Sigmoid colon (tissue), 6 donors: ENCODE measurements at regions not wholly inside any gene's neighbourhood (a gene's known extent, or its start where the extent isn't known, plus 50 kb on each side); places are given as distances from the start of the nearest gene placed in this dataset.

ENCODE experiments used
- DNase-seq: peaks from one replicate; pipeline ENCODE4 v3.0.0-alpha.2; 2019
- H3K27ac ChIP-seq, 4 donors: fragments of 200-600 bp; sonication (generic); one replicate each; pipeline ENCODE4 v1.5.1; 2016 to 2019; ENCODE audit warnings: mild to moderate bottlenecking in 1 of 4
- H3K27me3 ChIP-seq, 3 donors: fragments of 200-600 bp; sonication (generic); one replicate each; pipeline ENCODE4 v1.5.1; 2019; ENCODE audit warnings: mild to moderate bottlenecking in 1 of 3
- H3K36me3 ChIP-seq, 4 donors: fragments of 200-600 bp; sonication (generic); one replicate each; pipeline ENCODE4 v1.5.1; 2016 to 2019
- H3K4me1 ChIP-seq, 4 donors: fragments of 200-600 bp; sonication (generic); one replicate each; pipeline ENCODE4 v1.5.1; 2017 to 2019
- H3K4me3 ChIP-seq, 4 donors: fragments of 200-600 bp; sonication (generic); one replicate each; pipeline ENCODE4 v1.5.1; 2017 to 2019; ENCODE audit warnings: mild to moderate bottlenecking in 2 of 4, moderate library complexity in 1 of 4
- H3K9me3 ChIP-seq, 4 donors: fragments of 200-600 bp in 3 of 4; sonication (generic) in 3 of 4; one replicate each; pipeline versions ENCODE4 v1.5.1 to v1.6.1; 2013 to 2019
- EP300 ChIP-seq, 4 donors: sonication (generic); formaldehyde crosslinking; IDR thresholded peaks; one replicate each; pipeline ENCODE4 v1.6.1; 2017; ENCODE audit warnings: antibody characterized with exemption in 4 of 4
- POLR2A ChIP-seq, 2 donors: fragments of 450-650 bp; IDR thresholded peaks; one replicate each; pipeline ENCODE4 v1.6.1; 2016; ENCODE audit warnings: antibody characterized with exemption in 2 of 2, mild to moderate bottlenecking in 2 of 2, moderate library complexity in 2 of 2
- POLR2AphosphoS5 ChIP-seq, 4 donors: sonication (generic); formaldehyde crosslinking; IDR thresholded peaks; one replicate each; pipeline ENCODE4 v1.6.1; 2017; ENCODE audit warnings: antibody characterized with exemption in 4 of 4
- WGBS, 2 donors: extraction: QIAGEN DNeasy Blood & Tissue Kit; methylation state at CpG; one replicate each; pipeline ENCODE4 v1.1.7; 2013; 5-methylcytosine and 5-hydroxymethylcytosine counted together
- intact Hi-C: fragments of 100-400 bp; cut with DNase I; formaldehyde crosslinking; loops from one replicate; pipeline ENCODE4 v1.15.1; 2023
- TF ChIP-seq, protein P1 (sequence below), 4 experiments: fragments of 450-650 bp in 3 of 4; fragments of 200-600 bp in 1 of 4; IDR thresholded peaks; one replicate each; pipeline ENCODE4 v1.5.1; 2016 to 2019; ENCODE audit warnings: antibody characterized with exemption in 4 of 4, mild to moderate bottlenecking in 3 of 4, moderate library complexity in 2 of 4
- donor health status: healthy with polysubstance abuse.
- donor health status: healthy.

DNA sequence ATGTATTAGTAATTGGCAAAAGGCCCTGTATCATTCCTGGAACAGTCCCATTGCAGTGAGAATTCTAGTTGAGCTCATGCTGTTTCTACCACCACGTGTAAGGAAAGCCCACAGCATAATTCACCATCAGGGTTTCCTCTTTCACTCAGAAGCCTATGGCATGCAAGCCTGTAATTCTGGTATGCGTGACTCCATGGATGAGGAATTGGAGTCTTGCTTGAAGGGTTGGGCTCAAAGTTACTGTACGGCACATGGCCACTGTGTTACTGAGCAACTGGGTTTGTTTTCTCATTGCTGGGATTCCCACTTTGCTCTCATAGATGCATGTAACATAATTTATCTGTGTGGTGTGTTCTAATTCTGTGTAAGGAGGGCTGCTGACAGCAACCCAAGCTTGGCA is 132.3 kb upstream of the NR3C2 start:
- intact Hi-C loops: no loop called here
- WGBS, 2 donors: 61 to 63% methylated on average over 3 of the region's 3 CpGs
- DNase-seq: no peak

DNA sequence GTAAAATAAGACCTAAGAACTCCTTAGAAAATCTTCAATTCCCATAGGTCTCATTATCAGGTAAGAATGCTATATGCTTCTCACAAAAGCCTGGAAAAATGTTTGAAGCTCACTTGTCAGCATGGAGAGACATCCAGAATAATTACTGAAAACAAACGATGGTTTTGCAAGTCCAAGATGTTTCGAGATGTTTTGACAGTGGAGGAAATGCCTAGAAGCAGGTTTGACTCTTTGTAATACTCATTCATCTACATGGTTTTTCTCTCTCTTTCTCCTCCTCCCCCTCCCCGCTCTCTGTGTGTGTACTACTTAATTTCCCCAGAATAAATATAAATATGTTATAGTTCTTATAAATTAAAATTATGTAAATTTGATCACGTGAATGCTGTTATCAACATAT is 131.9 kb upstream of the NR3C2 start:
- Histone ChIP-seq H3K9me3 (peaks cover 0 to 9% (median 3%) of the 10 kb centered on the region in 4 donors), H3K4me3 (no peak overlapping the region), H3K4me1 (no peaks in the 10 kb centered on the region), H3K27me3 (no peaks in the 10 kb centered on the region), H3K36me3 (no peaks in the 10 kb centered on the region), H3K27ac (peak overlapping the region in 1 of 4 donors; percentile 52)
- WGBS, 2 donors: 79 to 83% methylated on average over 4 of the region's 4 CpGs
- intact Hi-C loops: no loop called here
- no peak for DNase-seq
- TF ChIP-seq EP300 (IDR thresholded peaks at IDR 0.05) (no peak), POLR2A (IDR thresholded peaks at IDR 0.05) (no peak), POLR2AphosphoS5 (IDR thresholded peaks at IDR 0.05) (no peak)
- TF ChIP-seq, protein P1, sequence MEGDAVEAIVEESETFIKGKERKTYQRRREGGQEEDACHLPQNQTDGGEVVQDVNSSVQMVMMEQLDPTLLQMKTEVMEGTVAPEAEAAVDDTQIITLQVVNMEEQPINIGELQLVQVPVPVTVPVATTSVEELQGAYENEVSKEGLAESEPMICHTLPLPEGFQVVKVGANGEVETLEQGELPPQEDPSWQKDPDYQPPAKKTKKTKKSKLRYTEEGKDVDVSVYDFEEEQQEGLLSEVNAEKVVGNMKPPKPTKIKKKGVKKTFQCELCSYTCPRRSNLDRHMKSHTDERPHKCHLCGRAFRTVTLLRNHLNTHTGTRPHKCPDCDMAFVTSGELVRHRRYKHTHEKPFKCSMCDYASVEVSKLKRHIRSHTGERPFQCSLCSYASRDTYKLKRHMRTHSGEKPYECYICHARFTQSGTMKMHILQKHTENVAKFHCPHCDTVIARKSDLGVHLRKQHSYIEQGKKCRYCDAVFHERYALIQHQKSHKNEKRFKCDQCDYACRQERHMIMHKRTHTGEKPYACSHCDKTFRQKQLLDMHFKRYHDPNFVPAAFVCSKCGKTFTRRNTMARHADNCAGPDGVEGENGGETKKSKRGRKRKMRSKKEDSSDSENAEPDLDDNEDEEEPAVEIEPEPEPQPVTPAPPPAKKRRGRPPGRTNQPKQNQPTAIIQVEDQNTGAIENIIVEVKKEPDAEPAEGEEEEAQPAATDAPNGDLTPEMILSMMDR (IDR thresholded peaks at IDR 0.05): no peak

More for the DNA sequence above, 132.3 kb upstream of the NR3C2 start:
- peaks cover 0 to 9% (median 2%) of the 10 kb centered on the region in 4 donors for H3K9me3 ChIP-seq
- no peaks in the 10 kb centered on the region for H3K4me1 ChIP-seq
- peak overlapping the region in 1 of 4 donors; percentile 9 for H3K4me3 ChIP-seq
- TF ChIP-seq POLR2A (IDR thresholded peaks at IDR 0.05): no peak
- no peak for TF ChIP-seq POLR2AphosphoS5 (IDR thresholded peaks at IDR 0.05)
- no peak for TF ChIP-seq EP300 (IDR thresholded peaks at IDR 0.05)
- TF ChIP-seq, protein P1 (IDR thresholded peaks at IDR 0.05): no peak
- no peaks in the 10 kb centered on the region for H3K27me3 ChIP-seq
- H3K36me3 ChIP-seq: no peaks in the 10 kb centered on the region
- H3K27ac ChIP-seq: peak overlapping the region in 1 of 4 donors; percentile 52

- no peaks in the 10 kb centered on the region for H3K27me3 ChIP-seq
- WGBS, 2 donors: 66 to 78% methylated on average over 3 of the region's 3 CpGs
- TF ChIP-seq POLR2AphosphoS5 (IDR thresholded peaks at IDR 0.05): no peak
- no peak for TF ChIP-seq EP300 (IDR thresholded peaks at IDR 0.05)
- TF ChIP-seq, protein P1 (IDR thresholded peaks at IDR 0.05): no peak
- no peak for TF ChIP-seq POLR2A (IDR thresholded peaks at IDR 0.05)
- no peak overlapping the region for H3K27ac ChIP-seq
- no peak for DNase-seq
- H3K36me3 ChIP-seq: no peaks in the 10 kb centered on the region
- H3K4me1 ChIP-seq: no peaks in the 10 kb centered on the region
- H3K4me3 ChIP-seq: no peak overlapping the region
- peaks cover 0 to 9% (median 3%) of the 10 kb centered on the region in 4 donors for H3K9me3 ChIP-seq
- intact Hi-C loops: no loop called here
Measured at GRCh38 chr4:148573296-148573695, 131.1 kb upstream of the NR3C2 start.

- no peak for TF ChIP-seq EP300 (IDR thresholded peaks at IDR 0.05)
- TF ChIP-seq, protein P1 (IDR thresholded peaks at IDR 0.05): no peak
- no peak for TF ChIP-seq POLR2AphosphoS5 (IDR thresholded peaks at IDR 0.05)
- TF ChIP-seq POLR2A (IDR thresholded peaks at IDR 0.05): no peak
- H3K27me3 ChIP-seq: no peaks in the 10 kb centered on the region
Measured at GRCh38 chr4:148565801-148566200, 123.6 kb upstream of the NR3C2 start.

GRCh38 chr4:148563684-148564083 is 121.5 kb upstream of the NR3C2 start:
- intact Hi-C loops: no loop called here
- Histone ChIP-seq H3K4me3 (no peak overlapping the region), H3K27me3 (no peaks in the 10 kb centered on the region), H3K27ac (no peak overlapping the region), H3K4me1 (no peaks in the 10 kb centered on the region), H3K36me3 (no peaks in the 10 kb centered on the region), H3K9me3 (no peaks in the 10 kb centered on the region)
- no peak for DNase-seq
- WGBS, 2 donors: 55 to 72% methylated on average over 3 of the region's 3 CpGs
- TF ChIP-seq EP300 (IDR thresholded peaks at IDR 0.05): no peak

More at GRCh38 chr4:148565801-148566200, 123.6 kb upstream of the NR3C2 start:
- intact Hi-C loops: no loop called here
- no peak overlapping the region for H3K27ac ChIP-seq
- H3K36me3 ChIP-seq: no peaks in the 10 kb centered on the region
- peaks cover 0 to 6% (median 2%) of the 10 kb centered on the region in 4 donors for H3K9me3 ChIP-seq
- no peak overlapping the region for H3K4me3 ChIP-seq
- no peaks in the 10 kb centered on the region for H3K4me1 ChIP-seq
- no peak for DNase-seq
